GM19468 (cell line): ENCODE measurements at regions not wholly inside any gene's neighbourhood (a gene's known extent, or its start where the extent isn't known, plus 50 kb on each side); places are given as distances from the start of the nearest gene placed in this dataset.
"Not testable (repeated sequence)": the region's sequence is repeated elsewhere in the genome, so short reads cannot be mapped to it uniquely, and the experiment has no call there.

Experiments used
- ATAC-seq: cut with Tn5 transposase; IDR thresholded peaks from one replicate; pipeline ENCODE4 v1.9.1; 2021; ENCODE audit warnings: mild to moderate bottlenecking, moderate library complexity, moderate number of reproducible peaks; ENCODE audit not compliant: unreplicated experiment; ENCODE audit errors: extremely low read depth

GRCh38 chr2:176561706-176562105, 292.5 kb downstream of the MTX2 start:
- ATAC-seq: no peak

GRCh38 chr2:176562359-176563078, 293.3 kb downstream of the MTX2 start:
- no peak for ATAC-seq

GRCh38 chr2:176565641-176566323, 296.5 kb downstream of the MTX2 start:
- ATAC-seq: no peak

- ATAC-seq: no peak
Observed at GRCh38 chr2:176566496-176566895, 297.3 kb downstream of the MTX2 start.

GRCh38 chr2:176566961-176567360, 297.7 kb downstream of the MTX2 start:
- no peak for ATAC-seq

- no peak for ATAC-seq
Observed at GRCh38 chr2:176567361-176567760, 298.1 kb downstream of the MTX2 start.

- ATAC-seq: no peak
Observed at GRCh38 chr2:176569574-176569973, 300.3 kb downstream of the MTX2 start.

GRCh38 chr2:176573612-176574483, 304.6 kb downstream of the MTX2 start:
- ATAC-seq: no peak

GRCh38 chr2:176574484-176575236, 305.4 kb downstream of the MTX2 start:
- no peak for ATAC-seq

- ATAC-seq: no peak
Observed at GRCh38 chr2:176575237-176575744, 306.0 kb downstream of the MTX2 start.

GRCh38 chr2:176577054-176577453, 307.8 kb downstream of the MTX2 start:
- ATAC-seq: no peak

GRCh38 chr2:176578292-176578691, 309.1 kb downstream of the MTX2 start:
- not testable (repeated sequence) for ATAC-seq

GRCh38 chr2:176579608-176580007, 310.4 kb downstream of the MTX2 start:
- ATAC-seq: no peak

GRCh38 chr2:176581557-176582165, 312.4 kb downstream of the MTX2 start:
- no peak for ATAC-seq

GRCh38 chr2:176582176-176582575, 312.9 kb downstream of the MTX2 start:
- ATAC-seq: no peak

GRCh38 chr2:176582990-176583481, 313.8 kb downstream of the MTX2 start:
- ATAC-seq: no peak

GRCh38 chr2:176583607-176584006, 314.4 kb downstream of the MTX2 start:
- no peak for ATAC-seq

GRCh38 chr2:176584333-176584732, 315.1 kb downstream of the MTX2 start:
- ATAC-seq: no peak

- ATAC-seq: no peak
Observed at GRCh38 chr2:176585291-176585690, 316.0 kb downstream of the MTX2 start.
